Liver (tissue), 8 donors: ENCODE measurements at regions not wholly inside any gene's neighbourhood (a gene's known extent, or its start where the extent isn't known, plus 50 kb on each side); places are given as distances from the start of the nearest gene placed in this dataset.

Source experiments
- DNase-seq: peaks from one replicate; pipeline ENCODE4 v3.0.0-alpha.2; 2017; ENCODE audit warnings: low spot score
- H3K27ac ChIP-seq, 2 donors: one replicate each; pipeline ENCODE4 v1.7.0; 2013; ENCODE audit warnings: inconsistent platforms in 2 of 2, low read length in 2 of 2, control low read depth in 1 of 2, low read depth in 1 of 2, mild to moderate bottlenecking in 1 of 2
- H3K27me3 ChIP-seq, 4 donors: one replicate each; pipeline versions ENCODE4 v1.6.1 to v1.7.0; 2013; ENCODE audit warnings: low read length in 3 of 4, inconsistent platforms in 1 of 4, mild to moderate bottlenecking in 1 of 4, moderate library complexity in 1 of 4; ENCODE audit not compliant: control insufficient read depth in 4 of 4, insufficient read depth in 4 of 4
- H3K36me3 ChIP-seq, 4 donors: one replicate each; pipeline versions ENCODE4 v1.6.1 to v1.7.0; 2013; ENCODE audit warnings: low read length in 3 of 4, mild to moderate bottlenecking in 3 of 4, low read depth in 1 of 4, moderate library complexity in 1 of 4; ENCODE audit not compliant: control insufficient read depth in 4 of 4, insufficient read depth in 3 of 4
- H3K4me1 ChIP-seq, 4 donors: one replicate each; pipeline versions ENCODE4 v1.6.1 to v1.7.0; 2013; ENCODE audit warnings: low read length in 3 of 4, mild to moderate bottlenecking in 3 of 4, moderate library complexity in 1 of 4; ENCODE audit not compliant: control insufficient read depth in 4 of 4, insufficient read depth in 4 of 4
- H3K4me3 ChIP-seq, 3 donors: one replicate each; pipeline versions ENCODE4 v1.6.1 to v1.7.0; 2013; ENCODE audit warnings: low read length in 3 of 3, control low read depth in 1 of 3, low read depth in 1 of 3, mild to moderate bottlenecking in 1 of 3
- H3K9ac ChIP-seq, 2 donors: one replicate each; pipeline ENCODE4 v1.7.0; 2013; ENCODE audit warnings: low read length in 2 of 2, mild to moderate bottlenecking in 2 of 2, moderate library complexity in 2 of 2, control low read depth in 1 of 2, low read depth in 1 of 2
- H3K9me3 ChIP-seq, 4 donors: one replicate each; pipeline versions ENCODE4 v1.6.1 to v1.7.0; 2013; ENCODE audit warnings: low read length in 3 of 4; ENCODE audit not compliant: control insufficient read depth in 4 of 4
- EGR1 ChIP-seq, 2 donors: IDR thresholded peaks; 2 replicates each; pipeline ENCODE4 v1.6.1; 2016 to 2018; ENCODE audit warnings: antibody characterized with exemption in 2 of 2, low read depth in 2 of 2
- FOXA2 ChIP-seq: IDR thresholded peaks from 2 replicates; pipeline ENCODE4 v1.6.1; 2016; ENCODE audit warnings: antibody characterized with exemption
- GABPA ChIP-seq, 2 donors: IDR thresholded peaks in 1 of 2; conservative IDR thresholded peaks in 1 of 2; 2 replicates each; pipeline ENCODE4 v1.6.1; 2016; ENCODE audit warnings: antibody characterized with exemption in 2 of 2, mild to moderate bottlenecking in 1 of 2, moderate library complexity in 1 of 2
- HNF4A ChIP-seq, 2 donors: conservative IDR thresholded peaks; 2 replicates each; pipeline ENCODE4 v1.6.1; 2016; ENCODE audit warnings: antibody characterized with exemption in 2 of 2, mild to moderate bottlenecking in 2 of 2
- HNF4G ChIP-seq: IDR thresholded peaks from 2 replicates; pipeline ENCODE4 v1.6.1; 2016; ENCODE audit warnings: antibody characterized with exemption
- JUND ChIP-seq, 2 donors: IDR thresholded peaks; 2 replicates each; pipeline ENCODE4 v1.6.1; 2016; ENCODE audit warnings: antibody characterized with exemption in 2 of 2
- NR2F2 ChIP-seq: IDR thresholded peaks from 2 replicates; pipeline ENCODE4 v1.6.1; 2016; ENCODE audit warnings: antibody characterized with exemption
- RAD21 ChIP-seq, 2 donors: IDR thresholded peaks; 2 replicates each; pipeline ENCODE4 v1.6.1; 2016; ENCODE audit warnings: antibody characterized with exemption in 2 of 2, mild to moderate bottlenecking in 2 of 2
- RXRA ChIP-seq, 2 donors: IDR thresholded peaks; 2 replicates each; pipeline ENCODE4 v1.6.1; 2017 to 2018; ENCODE audit warnings: antibody characterized with exemption in 2 of 2, mild to moderate bottlenecking in 1 of 2
- SP1 ChIP-seq: IDR thresholded peaks from 2 replicates; pipeline ENCODE4 v1.6.1; 2018; ENCODE audit warnings: antibody characterized with exemption, mild to moderate bottlenecking
- TAF1 ChIP-seq: conservative IDR thresholded peaks from 2 replicates; pipeline ENCODE4 v1.6.1; 2016; ENCODE audit warnings: antibody characterized with exemption, mild to moderate bottlenecking
- YY1 ChIP-seq: IDR thresholded peaks from 2 replicates; pipeline ENCODE4 v1.6.1; 2016; ENCODE audit warnings: antibody characterized with exemption, mild to moderate bottlenecking
- WGBS: extraction: QIAGEN DNeasy Blood & Tissue Kit; methylation state at CpG from one replicate; pipeline ENCODE4 v1.1.7; 2013; 5-methylcytosine and 5-hydroxymethylcytosine counted together
- TF ChIP-seq, protein P1 (sequence below): IDR thresholded peaks from 2 replicates; pipeline ENCODE4 v1.6.1; 2016; ENCODE audit warnings: antibody characterized with exemption, mild to moderate bottlenecking
- TF ChIP-seq, protein P2 (sequence below): fragments of 150-350 bp; IDR thresholded peaks from 2 replicates; pipeline ENCODE4 v1.5.1; 2017; ENCODE audit warnings: improper control_type of control experiment, low read depth, low read length; ENCODE audit not compliant: missing input control
- TF ChIP-seq, protein P3 (sequence below): IDR thresholded peaks from 2 replicates; pipeline ENCODE4 v1.6.1; 2016; ENCODE audit warnings: antibody characterized with exemption
- TF ChIP-seq, protein P4 (sequence below): IDR thresholded peaks from 2 replicates; pipeline ENCODE4 v1.6.1; 2016; ENCODE audit warnings: antibody characterized with exemption
- donor health status: healthy.
- donor health status: healthy.
- donor health status: healthy.
- donor health status: healthy.
- donor health status: healthy.

DNA sequence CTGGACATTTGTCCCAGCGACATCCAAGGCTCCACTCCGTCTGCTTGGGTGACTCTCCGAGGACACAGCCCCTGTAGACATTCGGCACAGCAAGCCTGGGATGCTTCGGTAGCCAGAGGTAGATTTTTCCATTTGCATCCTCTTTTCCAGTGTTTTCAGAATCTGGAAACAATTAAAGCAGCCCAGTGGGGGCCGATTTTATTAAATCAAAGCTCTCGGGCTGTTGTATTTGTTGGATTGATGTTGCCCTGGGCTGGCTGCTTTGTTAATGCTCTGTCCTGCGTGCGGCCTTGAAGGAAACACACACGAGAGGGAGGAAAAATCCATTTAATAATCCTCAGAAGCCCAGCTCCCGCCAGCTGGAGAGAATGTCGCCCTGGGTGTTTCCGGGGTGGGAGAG lies 158.1 kb upstream of the CIBAR2 start:
- DNase-seq: no peak
- Histone ChIP-seq H3K4me3 (no peak overlapping the region), H3K27ac (no peak overlapping the region), H3K36me3 (no peaks in the 10 kb centered on the region), H3K27me3 (no peaks in the 10 kb centered on the region), H3K9me3 (no peaks in the 10 kb centered on the region), H3K9ac (no peak overlapping the region), H3K4me1 (no peaks in the 10 kb centered on the region)
- TF ChIP-seq YY1 (no peak), TAF1 (no peak), JUND (IDR thresholded peaks at IDR 0.05) (no peak), HNF4G (no peak), EGR1 (IDR thresholded peaks at IDR 0.05; ENCODE audit: low read depth in 2 of 2) (no peak), FOXA2 (no peak), RXRA (IDR thresholded peaks at IDR 0.05) (no peak), RAD21 (IDR thresholded peaks at IDR 0.05) (no peak), NR2F2 (no peak)
- TF ChIP-seq, protein P1, sequence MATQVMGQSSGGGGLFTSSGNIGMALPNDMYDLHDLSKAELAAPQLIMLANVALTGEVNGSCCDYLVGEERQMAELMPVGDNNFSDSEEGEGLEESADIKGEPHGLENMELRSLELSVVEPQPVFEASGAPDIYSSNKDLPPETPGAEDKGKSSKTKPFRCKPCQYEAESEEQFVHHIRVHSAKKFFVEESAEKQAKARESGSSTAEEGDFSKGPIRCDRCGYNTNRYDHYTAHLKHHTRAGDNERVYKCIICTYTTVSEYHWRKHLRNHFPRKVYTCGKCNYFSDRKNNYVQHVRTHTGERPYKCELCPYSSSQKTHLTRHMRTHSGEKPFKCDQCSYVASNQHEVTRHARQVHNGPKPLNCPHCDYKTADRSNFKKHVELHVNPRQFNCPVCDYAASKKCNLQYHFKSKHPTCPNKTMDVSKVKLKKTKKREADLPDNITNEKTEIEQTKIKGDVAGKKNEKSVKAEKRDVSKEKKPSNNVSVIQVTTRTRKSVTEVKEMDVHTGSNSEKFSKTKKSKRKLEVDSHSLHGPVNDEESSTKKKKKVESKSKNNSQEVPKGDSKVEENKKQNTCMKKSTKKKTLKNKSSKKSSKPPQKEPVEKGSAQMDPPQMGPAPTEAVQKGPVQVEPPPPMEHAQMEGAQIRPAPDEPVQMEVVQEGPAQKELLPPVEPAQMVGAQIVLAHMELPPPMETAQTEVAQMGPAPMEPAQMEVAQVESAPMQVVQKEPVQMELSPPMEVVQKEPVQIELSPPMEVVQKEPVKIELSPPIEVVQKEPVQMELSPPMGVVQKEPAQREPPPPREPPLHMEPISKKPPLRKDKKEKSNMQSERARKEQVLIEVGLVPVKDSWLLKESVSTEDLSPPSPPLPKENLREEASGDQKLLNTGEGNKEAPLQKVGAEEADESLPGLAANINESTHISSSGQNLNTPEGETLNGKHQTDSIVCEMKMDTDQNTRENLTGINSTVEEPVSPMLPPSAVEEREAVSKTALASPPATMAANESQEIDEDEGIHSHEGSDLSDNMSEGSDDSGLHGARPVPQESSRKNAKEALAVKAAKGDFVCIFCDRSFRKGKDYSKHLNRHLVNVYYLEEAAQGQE: no peak
- TF ChIP-seq, protein P2, sequence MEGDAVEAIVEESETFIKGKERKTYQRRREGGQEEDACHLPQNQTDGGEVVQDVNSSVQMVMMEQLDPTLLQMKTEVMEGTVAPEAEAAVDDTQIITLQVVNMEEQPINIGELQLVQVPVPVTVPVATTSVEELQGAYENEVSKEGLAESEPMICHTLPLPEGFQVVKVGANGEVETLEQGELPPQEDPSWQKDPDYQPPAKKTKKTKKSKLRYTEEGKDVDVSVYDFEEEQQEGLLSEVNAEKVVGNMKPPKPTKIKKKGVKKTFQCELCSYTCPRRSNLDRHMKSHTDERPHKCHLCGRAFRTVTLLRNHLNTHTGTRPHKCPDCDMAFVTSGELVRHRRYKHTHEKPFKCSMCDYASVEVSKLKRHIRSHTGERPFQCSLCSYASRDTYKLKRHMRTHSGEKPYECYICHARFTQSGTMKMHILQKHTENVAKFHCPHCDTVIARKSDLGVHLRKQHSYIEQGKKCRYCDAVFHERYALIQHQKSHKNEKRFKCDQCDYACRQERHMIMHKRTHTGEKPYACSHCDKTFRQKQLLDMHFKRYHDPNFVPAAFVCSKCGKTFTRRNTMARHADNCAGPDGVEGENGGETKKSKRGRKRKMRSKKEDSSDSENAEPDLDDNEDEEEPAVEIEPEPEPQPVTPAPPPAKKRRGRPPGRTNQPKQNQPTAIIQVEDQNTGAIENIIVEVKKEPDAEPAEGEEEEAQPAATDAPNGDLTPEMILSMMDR: no peak
- TF ChIP-seq, protein P3, sequence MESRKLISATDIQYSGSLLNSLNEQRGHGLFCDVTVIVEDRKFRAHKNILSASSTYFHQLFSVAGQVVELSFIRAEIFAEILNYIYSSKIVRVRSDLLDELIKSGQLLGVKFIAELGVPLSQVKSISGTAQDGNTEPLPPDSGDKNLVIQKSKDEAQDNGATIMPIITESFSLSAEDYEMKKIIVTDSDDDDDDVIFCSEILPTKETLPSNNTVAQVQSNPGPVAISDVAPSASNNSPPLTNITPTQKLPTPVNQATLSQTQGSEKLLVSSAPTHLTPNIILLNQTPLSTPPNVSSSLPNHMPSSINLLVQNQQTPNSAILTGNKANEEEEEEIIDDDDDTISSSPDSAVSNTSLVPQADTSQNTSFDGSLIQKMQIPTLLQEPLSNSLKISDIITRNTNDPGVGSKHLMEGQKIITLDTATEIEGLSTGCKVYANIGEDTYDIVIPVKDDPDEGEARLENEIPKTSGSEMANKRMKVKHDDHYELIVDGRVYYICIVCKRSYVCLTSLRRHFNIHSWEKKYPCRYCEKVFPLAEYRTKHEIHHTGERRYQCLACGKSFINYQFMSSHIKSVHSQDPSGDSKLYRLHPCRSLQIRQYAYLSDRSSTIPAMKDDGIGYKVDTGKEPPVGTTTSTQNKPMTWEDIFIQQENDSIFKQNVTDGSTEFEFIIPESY: no peak
- 94% methylated on average over 13 of the region's 13 CpGs for WGBS

DNA sequence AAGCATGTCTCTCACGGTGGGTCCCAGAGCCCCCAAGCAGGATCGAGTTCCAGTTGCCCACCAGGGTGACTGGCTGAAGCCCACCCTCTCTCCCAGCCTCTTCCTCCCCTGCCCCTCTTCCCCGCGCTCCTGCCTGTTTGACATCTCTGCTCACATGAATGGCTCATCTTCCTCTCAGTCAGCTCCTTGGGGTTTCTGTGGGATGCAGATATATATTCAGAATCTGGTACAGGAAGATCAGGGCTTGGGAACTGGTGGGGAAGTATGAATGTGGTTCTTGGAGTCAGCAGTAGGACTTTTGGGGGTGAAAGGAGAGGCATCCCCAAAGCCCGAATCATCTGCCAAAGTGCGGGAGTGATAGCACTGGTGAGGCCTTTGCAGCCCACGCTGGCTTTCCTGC lies 158.9 kb upstream of the CIBAR2 start:
- no peak for DNase-seq
- no peaks in the 10 kb centered on the region for H3K27me3 ChIP-seq
- peaks cover 0 to 5% (median 2%) of the 10 kb centered on the region in 4 donors for H3K4me1 ChIP-seq
- H3K9ac ChIP-seq: no peak overlapping the region
- H3K9me3 ChIP-seq: no peaks in the 10 kb centered on the region
- no peak overlapping the region for H3K27ac ChIP-seq
- no peak overlapping the region for H3K4me3 ChIP-seq
- 90% methylated on average over 7 of the region's 7 CpGs for WGBS
- H3K36me3 ChIP-seq: no peaks in the 10 kb centered on the region
- TF ChIP-seq GABPA (IDR thresholded peaks at IDR 0.05 in 1 of 2, conservative IDR thresholded peaks at IDR 0.05 in 1 of 2) (no peak), NR2F2 (no peak), EGR1 (IDR thresholded peaks at IDR 0.05; ENCODE audit: low read depth in 2 of 2) (no peak), HNF4A (conservative IDR thresholded peaks at IDR 0.05) (no peak), TAF1 (no peak), SP1 (no peak), RXRA (IDR thresholded peaks at IDR 0.05) (no peak), JUND (IDR thresholded peaks at IDR 0.05) (no peak)
- TF ChIP-seq, protein P4, sequence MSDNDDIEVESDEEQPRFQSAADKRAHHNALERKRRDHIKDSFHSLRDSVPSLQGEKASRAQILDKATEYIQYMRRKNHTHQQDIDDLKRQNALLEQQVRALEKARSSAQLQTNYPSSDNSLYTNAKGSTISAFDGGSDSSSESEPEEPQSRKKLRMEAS: no peak
- TF ChIP-seq, protein P2: no peak
- TF ChIP-seq, protein P3: no peak
- TF ChIP-seq, protein P1: no peak
